BLaER1 (cell line): ENCODE measurements at regions not wholly inside any gene's neighbourhood (a gene's known extent, or its start where the extent isn't known, plus 50 kb on each side); places are given as distances from the start of the nearest gene placed in this dataset.
A peak's percentile ranks its signal among the peaks of the same experiment; 100 is the strongest.

Source experiments
- H3K27ac ChIP-seq: shearing (Covaris generic); formaldehyde crosslinking; 2 replicates; pipeline ENCODE4 v1.8.1; 2022
- H3K27me3 ChIP-seq: shearing (Covaris generic); formaldehyde crosslinking; 2 replicates; pipeline ENCODE4 v1.8.1; 2022
- H3K36me3 ChIP-seq: shearing (Covaris generic); formaldehyde crosslinking; 2 replicates; pipeline ENCODE4 v1.8.1; 2022
- H3K4me1 ChIP-seq: shearing (Covaris generic); formaldehyde crosslinking; 2 replicates; pipeline ENCODE4 v1.8.1; 2022
- H3K4me2 ChIP-seq: shearing (Covaris generic); formaldehyde crosslinking; 2 replicates; pipeline ENCODE4 v1.8.1; 2022
- H3K4me3 ChIP-seq: shearing (Covaris generic); formaldehyde crosslinking; 2 replicates; pipeline ENCODE4 v1.8.1; 2022
- H3K9ac ChIP-seq: shearing (Covaris generic); formaldehyde crosslinking; 2 replicates; pipeline ENCODE4 v1.8.1; 2022
- H3K9me3 ChIP-seq: shearing (Covaris generic); formaldehyde crosslinking; 2 replicates; pipeline ENCODE4 v1.8.1; 2022
- H4K20me1 ChIP-seq: shearing (Covaris generic); formaldehyde crosslinking; 2 replicates; pipeline ENCODE4 v1.8.1; 2022
- Cebpa-rat ChIP-seq: shearing (Covaris generic); IDR thresholded peaks from 2 replicates; pipeline ENCODE4 v1.8.1; 2022

GRCh38 chr10:62511656-62512055 is 137.5 kb downstream of the ZNF365 start:
- H3K9ac ChIP-seq: no peak overlapping the region
- H3K9me3 ChIP-seq: no peaks in the 10 kb centered on the region
- H3K4me2 ChIP-seq: no peak overlapping the region
- TF ChIP-seq Cebpa-rat: no peak
- H3K36me3 ChIP-seq: no peaks in the 10 kb centered on the region
- no peak overlapping the region for H3K4me3 ChIP-seq
- H4K20me1 ChIP-seq: no peaks in the 10 kb centered on the region
- no peaks in the 10 kb centered on the region for H3K27me3 ChIP-seq
- no peaks in the 10 kb centered on the region for H3K4me1 ChIP-seq
- no peak overlapping the region for H3K27ac ChIP-seq

- no peak overlapping the region for H3K4me3 ChIP-seq
- H3K4me2 ChIP-seq: no peak overlapping the region
- no peak overlapping the region for H3K9ac ChIP-seq
- H4K20me1 ChIP-seq: no peaks in the 10 kb centered on the region
- H3K4me1 ChIP-seq: no peaks in the 10 kb centered on the region
- H3K9me3 ChIP-seq: no peaks in the 10 kb centered on the region
- H3K36me3 ChIP-seq: no peaks in the 10 kb centered on the region
- no peak overlapping the region for H3K27ac ChIP-seq
- TF ChIP-seq Cebpa-rat: no peak
- no peaks in the 10 kb centered on the region for H3K27me3 ChIP-seq
Measured at GRCh38 chr10:62512732-62513475, 138.7 kb downstream of the ZNF365 start.

- H3K36me3 ChIP-seq: no peaks in the 10 kb centered on the region
- H4K20me1 ChIP-seq: no peaks in the 10 kb centered on the region
- no peaks in the 10 kb centered on the region for H3K4me1 ChIP-seq
- no peak overlapping the region for H3K9ac ChIP-seq
- no peaks in the 10 kb centered on the region for H3K27me3 ChIP-seq
- no peak for TF ChIP-seq Cebpa-rat
- H3K4me2 ChIP-seq: no peak overlapping the region
- H3K9me3 ChIP-seq: no peaks in the 10 kb centered on the region
- H3K27ac ChIP-seq: no peak overlapping the region
- H3K4me3 ChIP-seq: no peak overlapping the region
Measured at GRCh38 chr10:62514079-62514693, 140.0 kb downstream of the ZNF365 start.

GRCh38 chr10:62517252-62517651 is 143.1 kb downstream of the ZNF365 start:
- H3K4me2 ChIP-seq: no peak overlapping the region
- no peaks in the 10 kb centered on the region for H3K9me3 ChIP-seq
- no peaks in the 10 kb centered on the region for H4K20me1 ChIP-seq
- H3K4me3 ChIP-seq: no peak overlapping the region
- TF ChIP-seq Cebpa-rat: no peak
- no peaks in the 10 kb centered on the region for H3K36me3 ChIP-seq
- H3K27me3 ChIP-seq: no peaks in the 10 kb centered on the region
- H3K27ac ChIP-seq: no peak overlapping the region
- no peaks in the 10 kb centered on the region for H3K4me1 ChIP-seq
- H3K9ac ChIP-seq: no peak overlapping the region

- no peak for TF ChIP-seq Cebpa-rat
- Histone ChIP-seq H4K20me1 (no peaks in the 10 kb centered on the region), H3K4me3 (peak overlapping the region; percentile 20), H3K4me2 (peak overlapping the region; percentile 68), H3K27ac (peak overlapping the region; percentile 57), H3K9ac (peak overlapping the region; percentile 38; the same call in 1 of the 2 replicates), H3K9me3 (peaks cover 17% of the 10 kb centered on the region), H3K36me3 (no peaks in the 10 kb centered on the region), H3K4me1 (peaks cover 35% of the 10 kb centered on the region), H3K27me3 (no peaks in the 10 kb centered on the region)
Measured at GRCh38 chr10:62527019-62527827, 153.1 kb downstream of the ZNF365 start.

GRCh38 chr10:62528441-62528840 is 154.3 kb downstream of the ZNF365 start:
- Histone ChIP-seq H3K4me3 (no peak overlapping the region), H4K20me1 (no peaks in the 10 kb centered on the region), H3K9ac (no peak overlapping the region), H3K36me3 (no peaks in the 10 kb centered on the region), H3K9me3 (peaks cover 17% of the 10 kb centered on the region), H3K27ac (peak overlapping the region; percentile 57), H3K4me2 (peak overlapping the region; percentile 68), H3K4me1 (peaks cover 35% of the 10 kb centered on the region), H3K27me3 (no peaks in the 10 kb centered on the region)
- TF ChIP-seq Cebpa-rat: no peak

- Histone ChIP-seq H3K36me3 (no peaks in the 10 kb centered on the region), H4K20me1 (no peaks in the 10 kb centered on the region), H3K4me1 (peaks cover 35% of the 10 kb centered on the region), H3K9me3 (peaks cover 17% of the 10 kb centered on the region), H3K4me3 (no peak overlapping the region), H3K4me2 (peak overlapping the region; percentile 68), H3K9ac (no peak overlapping the region), H3K27ac (no peak overlapping the region), H3K27me3 (no peaks in the 10 kb centered on the region)
- no peak for TF ChIP-seq Cebpa-rat
Measured at GRCh38 chr10:62529396-62529795, 155.2 kb downstream of the ZNF365 start.

GRCh38 chr10:62534031-62534430 is 159.9 kb downstream of the ZNF365 start:
- H3K36me3 ChIP-seq: no peaks in the 10 kb centered on the region
- peaks cover 10% of the 10 kb centered on the region for H3K9me3 ChIP-seq
- peaks cover 9% of the 10 kb centered on the region for H3K4me1 ChIP-seq
- H3K27ac ChIP-seq: no peak overlapping the region
- no peak overlapping the region for H3K4me2 ChIP-seq
- no peak overlapping the region for H3K9ac ChIP-seq
- no peak overlapping the region for H3K4me3 ChIP-seq
- no peaks in the 10 kb centered on the region for H4K20me1 ChIP-seq
- TF ChIP-seq Cebpa-rat: no peak
- no peaks in the 10 kb centered on the region for H3K27me3 ChIP-seq

- peaks cover 5% of the 10 kb centered on the region for H3K9me3 ChIP-seq
- H3K4me2 ChIP-seq: no peak overlapping the region
- TF ChIP-seq Cebpa-rat: no peak
Measured at GRCh38 chr10:62538606-62539005, 164.4 kb downstream of the ZNF365 start.

GRCh38 chr10:62540389-62540788 is 166.2 kb downstream of the ZNF365 start:
- Histone ChIP-seq H3K36me3 (no peaks in the 10 kb centered on the region), H3K9ac (no peak overlapping the region), H3K27ac (no peak overlapping the region), H3K4me3 (no peak overlapping the region), H3K9me3 (peaks cover 5% of the 10 kb centered on the region), H3K4me2 (no peak overlapping the region), H3K27me3 (no peaks in the 10 kb centered on the region), H3K4me1 (no peaks in the 10 kb centered on the region), H4K20me1 (no peaks in the 10 kb centered on the region)
- no peak for TF ChIP-seq Cebpa-rat

More at GRCh38 chr10:62538606-62539005, 164.4 kb downstream of the ZNF365 start:
- Histone ChIP-seq H3K9ac (no peak overlapping the region), H4K20me1 (no peaks in the 10 kb centered on the region), H3K4me3 (no peak overlapping the region), H3K36me3 (no peaks in the 10 kb centered on the region), H3K4me1 (no peaks in the 10 kb centered on the region), H3K27me3 (no peaks in the 10 kb centered on the region), H3K27ac (no peak overlapping the region)
